Midbrain (tissue), 1 donor: ENCODE measurements at regions not wholly inside any gene's neighbourhood (a gene's known extent, or its start where the extent isn't known, plus 50 kb on each side); places are given as distances from the start of the nearest gene placed in this dataset.
"Not testable (repeated sequence)": the region's sequence is repeated elsewhere in the genome, so short reads cannot be mapped to it uniquely, and the experiment has no call there.

Experiments
- DNase-seq: peaks from one replicate; lab custom pipeline; 2025; lab: John Stamatoyannopoulos, UW

- no peak for DNase-seq
Measured at GRCh38 chr2:8369522-8369921, 312.3 kb upstream of the ID2 start.

- DNase-seq = no peak
Measured at GRCh38 chr2:8370258-8370802, 311.5 kb upstream of the ID2 start.

- no peak for DNase-seq
Measured at GRCh38 chr2:8371653-8372052, 310.2 kb upstream of the ID2 start.

- no peak for DNase-seq
Measured at GRCh38 chr2:8374782-8375181, 307.1 kb upstream of the ID2 start.

- no peak for DNase-seq
Measured at GRCh38 chr2:8376603-8377410, 305.0 kb upstream of the ID2 start.

GRCh38 chr2:8378016-8378810, 303.6 kb upstream of the ID2 start:
- no peak for DNase-seq

- DNase-seq = no peak
Measured at GRCh38 chr2:8379128-8379527, 302.7 kb upstream of the ID2 start.

- no peak for DNase-seq
Measured at GRCh38 chr2:8379549-8379948, 302.3 kb upstream of the ID2 start.

- no peak for DNase-seq
Measured at GRCh38 chr2:8380026-8380425, 301.8 kb upstream of the ID2 start.

- no peak for DNase-seq
Measured at GRCh38 chr2:8380566-8380965, 301.3 kb upstream of the ID2 start.

GRCh38 chr2:8382485-8382884, 299.4 kb upstream of the ID2 start:
- no peak for DNase-seq

- DNase-seq = not testable (repeated sequence)
Measured at GRCh38 chr2:8386748-8387147, 295.1 kb upstream of the ID2 start.

GRCh38 chr2:8388781-8389180, 293.1 kb upstream of the ID2 start:
- DNase-seq = no peak

GRCh38 chr2:8389431-8390108, 292.3 kb upstream of the ID2 start:
- DNase-seq = no peak

- DNase-seq = no peak
Measured at GRCh38 chr2:8391126-8391525, 290.7 kb upstream of the ID2 start.

GRCh38 chr2:8391584-8391983, 290.3 kb upstream of the ID2 start:
- no peak for DNase-seq

GRCh38 chr2:8392098-8392866, 289.6 kb upstream of the ID2 start:
- no peak for DNase-seq

GRCh38 chr2:8393506-8393905, 288.4 kb upstream of the ID2 start:
- DNase-seq = no peak

GRCh38 chr2:8394131-8394530, 287.7 kb upstream of the ID2 start:
- DNase-seq = no peak

GRCh38 chr2:8394569-8395359, 287.1 kb upstream of the ID2 start:
- no peak for DNase-seq

GRCh38 chr2:8395718-8396117, 286.1 kb upstream of the ID2 start:
- DNase-seq = no peak
